NCI-H748 treated with DMSO at 0.1 percent for 48 hours (cell line): ENCODE measurements at regions not wholly inside any gene's neighbourhood (a gene's known extent, or its start where the extent isn't known, plus 50 kb on each side); places are given as distances from the start of the nearest gene placed in this dataset.
"Not testable (repeated sequence)": the region's sequence is repeated elsewhere in the genome, so short reads cannot be mapped to it uniquely, and the experiment has no call there.

ENCODE experiments used
- DNase-seq: peaks from one replicate; lab custom pipeline; 2025; lab: John Stamatoyannopoulos, UW

GRCh38 chr1:95669638-95670037 lies 435.6 kb downstream of the RWDD3 start:
- not testable (repeated sequence) for DNase-seq

- no peak for DNase-seq
Measured at GRCh38 chr1:95671098-95671497, 437.1 kb downstream of the RWDD3 start.

- no peak for DNase-seq
Measured at GRCh38 chr1:95679262-95679661, 445.3 kb downstream of the RWDD3 start.

- peak; percentile 55 for DNase-seq
Measured at GRCh38 chr1:95685081-95685480, 451.1 kb downstream of the RWDD3 start.

GRCh38 chr1:95686217-95686616 lies 452.2 kb downstream of the RWDD3 start:
- DNase-seq: no peak

- DNase-seq: no peak
Measured at GRCh38 chr1:95699149-95699953, 465.3 kb downstream of the RWDD3 start.

- DNase-seq: no peak
Measured at GRCh38 chr1:95701450-95702173, 467.6 kb downstream of the RWDD3 start.

- no peak for DNase-seq
Measured at GRCh38 chr1:95703046-95703445, 469.0 kb downstream of the RWDD3 start.

GRCh38 chr1:95716097-95716496 lies 482.1 kb downstream of the RWDD3 start:
- DNase-seq: no peak

GRCh38 chr1:95716550-95716949 lies 482.5 kb downstream of the RWDD3 start:
- no peak for DNase-seq

GRCh38 chr1:95723346-95723745 lies 489.3 kb downstream of the RWDD3 start:
- DNase-seq: no peak

- DNase-seq: no peak
Measured at GRCh38 chr1:95728841-95729240, 494.8 kb downstream of the RWDD3 start.

- DNase-seq: no peak
Measured at GRCh38 chr1:95730986-95731385, 497.0 kb downstream of the RWDD3 start.

- no peak for DNase-seq
Measured at GRCh38 chr1:95731466-95731865, 497.5 kb downstream of the RWDD3 start.

GRCh38 chr1:95733031-95733430 lies 499.0 kb downstream of the RWDD3 start:
- DNase-seq: no peak

- DNase-seq: no peak
Measured at GRCh38 chr1:95733671-95734070, 499.7 kb downstream of the RWDD3 start.

GRCh38 chr1:95734560-95734959 lies 500.6 kb downstream of the RWDD3 start:
- no peak for DNase-seq

GRCh38 chr1:95742591-95743089 lies 508.6 kb downstream of the RWDD3 start:
- peak; percentile 5 for DNase-seq

GRCh38 chr1:95744731-95745130 lies 510.7 kb downstream of the RWDD3 start:
- DNase-seq: no peak

GRCh38 chr1:95752515-95753381 lies 518.7 kb downstream of the RWDD3 start:
- no peak for DNase-seq

GRCh38 chr1:95753382-95754016 lies 519.5 kb downstream of the RWDD3 start:
- no peak for DNase-seq

- DNase-seq: no peak
Measured at GRCh38 chr1:95754412-95754811, 520.4 kb downstream of the RWDD3 start.
